Loucy (cell line): ENCODE measurements at regions not wholly inside any gene's neighbourhood (a gene's known extent, or its start where the extent isn't known, plus 50 kb on each side); places are given as distances from the start of the nearest gene placed in this dataset.

Source experiments
- H2AFZ ChIP-seq: fragments of 200-600 bp; sonication (generic); 2 replicates; pipeline ENCODE4 v1.6.0; 2016; ENCODE audit warnings: antibody characterized with exemption, mild to moderate bottlenecking, low read length, moderate library complexity
- H3F3A ChIP-seq: fragments of 200-600 bp; 2 replicates; pipeline ENCODE4 v1.6.0; 2016; ENCODE audit warnings: antibody characterized with exemption, low read depth, mild to moderate bottlenecking
- H3K27me3 ChIP-seq: fragments of 200-600 bp; sonication (generic); 2 replicates; pipeline ENCODE4 v1.6.1; 2014; ENCODE audit warnings: low read length, mild to moderate bottlenecking; ENCODE audit not compliant: insufficient read depth, poor library complexity, severe bottlenecking
- H3K36me3 ChIP-seq: fragments of 200-600 bp; sonication (generic); 2 replicates; pipeline ENCODE4 v1.6.1; 2016; ENCODE audit warnings: low read length; ENCODE audit not compliant: insufficient read depth
- H3K4me1 ChIP-seq: fragments of 200-600 bp; sonication (generic); 2 replicates; pipeline ENCODE4 v1.5.1; 2014; ENCODE audit warnings: low read length, mild to moderate bottlenecking; ENCODE audit not compliant: insufficient read depth, poor library complexity, severe bottlenecking
- H3K4me2 ChIP-seq: fragments of 200-600 bp; sonication (generic); 2 replicates; pipeline ENCODE4 v1.6.0; 2014; ENCODE audit warnings: antibody characterized with exemption, low read length, low read depth, mild to moderate bottlenecking; ENCODE audit not compliant: poor library complexity, severe bottlenecking
- H3K4me3 ChIP-seq: fragments of 200-600 bp; sonication (generic); 2 replicates; pipeline ENCODE4 v1.5.1; 2014; ENCODE audit warnings: low read length, mild to moderate bottlenecking, mixed read lengths; ENCODE audit not compliant: poor library complexity, severe bottlenecking
- H3K79me2 ChIP-seq: fragments of 200-600 bp; sonication (generic); 2 replicates; pipeline ENCODE4 v1.6.1; 2014; ENCODE audit warnings: low read length; ENCODE audit not compliant: insufficient read depth
- H3K9ac ChIP-seq: fragments of 200-600 bp; sonication (generic); 2 replicates; pipeline ENCODE4 v1.6.0; 2014; ENCODE audit warnings: mild to moderate bottlenecking, low read depth, low read length, moderate library complexity; ENCODE audit not compliant: poor library complexity, severe bottlenecking
- H3K9me2 ChIP-seq: fragments of 200-600 bp; sonication (generic); replicated peaks from 2 replicates; pipeline ENCODE4 v1.6.1; 2016; ENCODE audit warnings: low read depth, low read length, mixed read lengths
- H3K9me3 ChIP-seq: fragments of 200-600 bp; sonication (generic); 2 replicates; pipeline ENCODE4 v1.6.1; 2014; ENCODE audit warnings: mild to moderate bottlenecking, antibody characterized with exemption, low read length, low read depth; ENCODE audit not compliant: insufficient read depth
- H4K20me1 ChIP-seq: fragments of 200-600 bp; sonication (generic); 2 replicates; pipeline ENCODE4 v1.6.0; 2014; ENCODE audit warnings: antibody characterized with exemption, low read length, mild to moderate bottlenecking; ENCODE audit not compliant: insufficient read depth, poor library complexity, severe bottlenecking
- EZH2phosphoT487 ChIP-seq: fragments of 200-600 bp; IDR thresholded peaks from 2 replicates; pipeline ENCODE4 v1.6.1; 2018; ENCODE audit warnings: antibody characterized with exemption, mild to moderate bottlenecking, moderate library complexity, borderline replicate concordance
- TF ChIP-seq, protein P1 (sequence below): fragments of 200-600 bp; sonication (generic); conservative IDR thresholded peaks from 2 replicates; pipeline ENCODE4 v1.5.1; 2014; ENCODE audit warnings: mild to moderate bottlenecking, antibody characterized with exemption, low read length

DNA sequence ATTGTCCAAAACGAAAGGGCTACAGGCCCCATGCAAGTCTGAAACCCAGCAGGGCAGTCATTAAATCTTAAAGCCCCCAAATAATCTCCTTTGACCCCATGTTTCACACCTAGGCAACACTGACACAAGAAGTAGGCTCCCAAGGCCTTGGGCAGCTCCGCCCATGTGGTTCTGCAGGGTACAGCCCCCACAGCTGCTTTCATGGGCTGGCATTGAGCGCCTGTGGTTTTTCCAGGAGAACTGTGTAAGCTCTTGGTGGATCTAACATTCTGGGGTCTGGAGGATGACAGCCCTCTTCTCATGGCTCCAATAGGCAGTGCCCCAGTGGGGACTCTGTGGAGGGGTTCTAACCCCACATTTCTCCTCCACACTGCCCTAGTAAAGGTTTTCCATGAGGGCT, 623.5 kb downstream of the PRR16 start:
- no peak overlapping the region for H2AFZ ChIP-seq
- no peaks in the 10 kb centered on the region for H3K9me2 ChIP-seq
- no peaks in the 10 kb centered on the region for H3K4me1 ChIP-seq
- H3K79me2 ChIP-seq: no peaks in the 10 kb centered on the region
- H3K4me2 ChIP-seq: no peak overlapping the region
- H3K9me3 ChIP-seq: no peaks in the 10 kb centered on the region
- TF ChIP-seq, protein P1, sequence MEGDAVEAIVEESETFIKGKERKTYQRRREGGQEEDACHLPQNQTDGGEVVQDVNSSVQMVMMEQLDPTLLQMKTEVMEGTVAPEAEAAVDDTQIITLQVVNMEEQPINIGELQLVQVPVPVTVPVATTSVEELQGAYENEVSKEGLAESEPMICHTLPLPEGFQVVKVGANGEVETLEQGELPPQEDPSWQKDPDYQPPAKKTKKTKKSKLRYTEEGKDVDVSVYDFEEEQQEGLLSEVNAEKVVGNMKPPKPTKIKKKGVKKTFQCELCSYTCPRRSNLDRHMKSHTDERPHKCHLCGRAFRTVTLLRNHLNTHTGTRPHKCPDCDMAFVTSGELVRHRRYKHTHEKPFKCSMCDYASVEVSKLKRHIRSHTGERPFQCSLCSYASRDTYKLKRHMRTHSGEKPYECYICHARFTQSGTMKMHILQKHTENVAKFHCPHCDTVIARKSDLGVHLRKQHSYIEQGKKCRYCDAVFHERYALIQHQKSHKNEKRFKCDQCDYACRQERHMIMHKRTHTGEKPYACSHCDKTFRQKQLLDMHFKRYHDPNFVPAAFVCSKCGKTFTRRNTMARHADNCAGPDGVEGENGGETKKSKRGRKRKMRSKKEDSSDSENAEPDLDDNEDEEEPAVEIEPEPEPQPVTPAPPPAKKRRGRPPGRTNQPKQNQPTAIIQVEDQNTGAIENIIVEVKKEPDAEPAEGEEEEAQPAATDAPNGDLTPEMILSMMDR: no peak
- TF ChIP-seq EZH2phosphoT487: no peak
- H3K36me3 ChIP-seq: no peaks in the 10 kb centered on the region
- no peaks in the 10 kb centered on the region for H4K20me1 ChIP-seq
- no peaks in the 10 kb centered on the region for H3K27me3 ChIP-seq
- no peak overlapping the region for H3K4me3 ChIP-seq
- H3K9ac ChIP-seq: no peak overlapping the region
- H3F3A ChIP-seq: no peaks in the 10 kb centered on the region

DNA sequence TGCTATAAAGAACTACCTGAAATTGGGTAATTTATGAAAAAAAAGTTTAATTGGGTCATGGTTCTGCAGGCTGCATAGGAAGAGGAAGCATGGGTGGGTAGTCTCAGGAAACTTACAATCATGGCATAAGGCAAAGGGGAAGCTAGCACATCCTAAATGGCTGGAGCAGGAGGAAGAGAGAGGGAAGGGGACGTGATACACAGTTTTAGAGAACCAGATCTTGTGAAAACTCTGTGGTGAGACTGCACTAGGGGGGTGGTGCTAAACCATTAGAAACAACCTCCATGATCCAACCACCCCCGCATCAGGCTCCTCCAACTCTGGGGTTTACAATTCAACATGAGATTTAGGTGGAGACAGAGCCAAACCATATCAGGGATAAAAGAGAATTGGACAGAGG, 624.2 kb downstream of the PRR16 start:
- no peak overlapping the region for H3K9ac ChIP-seq
- H3K4me1 ChIP-seq: no peaks in the 10 kb centered on the region
- TF ChIP-seq EZH2phosphoT487: no peak
- TF ChIP-seq, protein P1: no peak

DNA sequence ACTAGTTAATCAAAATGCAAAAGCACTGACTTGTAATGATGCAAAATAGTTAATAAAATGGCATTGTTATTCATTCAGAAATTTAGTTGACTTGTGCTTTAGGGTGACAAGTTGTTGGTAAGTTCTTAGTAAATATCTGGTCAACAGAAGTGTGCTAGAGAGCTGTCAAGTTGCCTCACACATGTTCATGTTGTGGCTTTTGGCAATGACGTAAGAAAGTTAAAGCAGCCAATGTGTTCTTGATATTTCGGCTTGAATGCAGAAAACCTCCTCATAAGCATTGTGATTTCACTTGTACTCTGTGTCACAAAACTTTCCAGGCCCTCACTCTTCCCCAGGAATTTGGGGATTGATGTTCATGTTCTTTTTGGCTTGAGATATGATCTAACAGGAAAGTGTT, 626.7 kb downstream of the PRR16 start:
- no peaks in the 10 kb centered on the region for H3K9me2 ChIP-seq
- H3F3A ChIP-seq: no peaks in the 10 kb centered on the region
- H3K4me1 ChIP-seq: no peaks in the 10 kb centered on the region
- no peak overlapping the region for H3K4me3 ChIP-seq
- no peak overlapping the region for H3K4me2 ChIP-seq
- no peak overlapping the region for H2AFZ ChIP-seq
- H3K27me3 ChIP-seq: no peaks in the 10 kb centered on the region
- H3K79me2 ChIP-seq: no peaks in the 10 kb centered on the region
- no peaks in the 10 kb centered on the region for H4K20me1 ChIP-seq
- H3K9ac ChIP-seq: no peak overlapping the region
- no peaks in the 10 kb centered on the region for H3K36me3 ChIP-seq
- H3K9me3 ChIP-seq: no peaks in the 10 kb centered on the region
- TF ChIP-seq, protein P1: no peak
- TF ChIP-seq EZH2phosphoT487: no peak

More for the DNA sequence above, 624.2 kb downstream of the PRR16 start:
- H2AFZ ChIP-seq: no peak overlapping the region
- no peak overlapping the region for H3K4me3 ChIP-seq
- H3K4me2 ChIP-seq: no peak overlapping the region
- H3K9me3 ChIP-seq: no peaks in the 10 kb centered on the region
- H3K79me2 ChIP-seq: no peaks in the 10 kb centered on the region
- H4K20me1 ChIP-seq: no peaks in the 10 kb centered on the region
- no peaks in the 10 kb centered on the region for H3K9me2 ChIP-seq
- no peaks in the 10 kb centered on the region for H3F3A ChIP-seq
- no peaks in the 10 kb centered on the region for H3K36me3 ChIP-seq
- H3K27me3 ChIP-seq: no peaks in the 10 kb centered on the region
